Astrocyte of the spinal cord (primary cell): ENCODE measurements at regions not wholly inside any gene's neighbourhood (a gene's known extent, or its start where the extent isn't known, plus 50 kb on each side); places are given as distances from the start of the nearest gene placed in this dataset.

Experiments used
- DNase-seq: peaks from one replicate; pipeline ENCODE4 v3.0.0; 2011; ENCODE audit warnings: low read depth, low spot score
- H3K4me3 ChIP-seq: 2 replicates; pipeline ENCODE4 v1.5.1; 2011; ENCODE audit warnings: low read depth, mild to moderate bottlenecking, low read length, moderate library complexity
- CTCF ChIP-seq: IDR thresholded peaks from 2 replicates; pipeline ENCODE4 v1.5.1; 2012; ENCODE audit warnings: low read depth, mild to moderate bottlenecking, low read length, inconsistent platforms
- in situ Hi-C: cut with HindIII; loops from 2 replicates; pipeline ENCODE4 v1.10.0; 2017; ENCODE audit warnings: low sequenced_read_pairs

- no peak for DNase-seq
- TF ChIP-seq CTCF = no peak
- in situ Hi-C loops = no loop called here
- no peak overlapping the region for H3K4me3 ChIP-seq
Measured at GRCh38 chr5:173530547-173530946, 85.9 kb downstream of the BOD1 start.

GRCh38 chr5:173529861-173530260 is 86.6 kb downstream of the BOD1 start:
- TF ChIP-seq CTCF = no peak
- no peak overlapping the region for H3K4me3 ChIP-seq
- in situ Hi-C loops = no loop called here
- no peak for DNase-seq

GRCh38 chr5:173527671-173528070 is 88.8 kb downstream of the BOD1 start:
- H3K4me3 ChIP-seq = no peak overlapping the region
- DNase-seq = no peak
- in situ Hi-C loops = no loop called here
- TF ChIP-seq CTCF = no peak

GRCh38 chr5:173524136-173524535 is 92.3 kb downstream of the BOD1 start:
- TF ChIP-seq CTCF = no peak
- in situ Hi-C loops = no loop called here

GRCh38 chr5:173523388-173523787 is 93.1 kb downstream of the BOD1 start:
- TF ChIP-seq CTCF = no peak
- in situ Hi-C loops = no loop called here
- DNase-seq = no peak
- no peak overlapping the region for H3K4me3 ChIP-seq

More at GRCh38 chr5:173524136-173524535, 92.3 kb downstream of the BOD1 start:
- no peak for DNase-seq
- H3K4me3 ChIP-seq = no peak overlapping the region

- in situ Hi-C loops = no loop called here
Measured at GRCh38 chr5:173522518-173522917, 93.9 kb downstream of the BOD1 start.

More at GRCh38 chr5:173522518-173522917, 93.9 kb downstream of the BOD1 start:
- DNase-seq = no peak
- no peak for TF ChIP-seq CTCF
- no peak overlapping the region for H3K4me3 ChIP-seq
